Right lobe of liver (tissue), 6 donors: ENCODE measurements at regions not wholly inside any gene's neighbourhood (a gene's known extent, or its start where the extent isn't known, plus 50 kb on each side); places are given as distances from the start of the nearest gene placed in this dataset.

ENCODE experiments used
- ATAC-seq, 4 donors: fragments of 200-7000 bp; cut with Tn5 transposase; one replicate each; pipeline ENCODE4 v1.9.1; 2020; ENCODE audit warnings: mild to moderate bottlenecking in 4 of 4, moderate library complexity in 4 of 4
- DNase-seq, 3 donors: peaks; one replicate each; pipeline ENCODE4 v3.0.0-alpha.2; 2020
- H3K27ac ChIP-seq, 3 donors: fragments of 200-600 bp; one replicate each; pipeline ENCODE4 v1.8.0; 2022
- H3K27me3 ChIP-seq, 2 donors: fragments of 200-600 bp; one replicate each; pipeline ENCODE4 v1.8.0; 2022
- H3K36me3 ChIP-seq, 4 donors: fragments of 200-600 bp; sonication (generic) in 1 of 4; one replicate each; pipeline versions ENCODE4 v1.5.1 to v1.8.0; 2017 to 2022; ENCODE audit warnings: control low read depth in 1 of 4
- H3K4me1 ChIP-seq, 4 donors: fragments of 200-600 bp; sonication (generic) in 1 of 4; one replicate each; pipeline versions ENCODE4 v1.5.1 to v1.8.0; 2017 to 2022; ENCODE audit warnings: control low read depth in 1 of 4
- H3K4me3 ChIP-seq, 3 donors: fragments of 200-600 bp; one replicate each; pipeline ENCODE4 v1.8.0; 2022
- H3K9me3 ChIP-seq, 4 donors: fragments of 200-600 bp; sonication (generic) in 1 of 4; one replicate each; pipeline versions ENCODE4 v1.5.1 to v1.8.0; 2017 to 2022; ENCODE audit warnings: control low read depth in 1 of 4
- POLR2A ChIP-seq: fragments of 450-650 bp; IDR thresholded peaks from one replicate; pipeline ENCODE4 v1.6.1; 2017; ENCODE audit warnings: antibody characterized with exemption, mild to moderate bottlenecking
- WGBS: methylation state at CpG from one replicate; pipeline ENCODE4 v1.1.6; 2018; ENCODE audit warnings: low coverage, low lambda C conversion rate; ENCODE audit not compliant: insufficient coverage; ENCODE audit errors: missing lambda C conversion rate; 5-methylcytosine and 5-hydroxymethylcytosine counted together
- intact Hi-C, 2 donors: fragments of 100-400 bp; cut with DNase I; formaldehyde crosslinking; loops; one replicate each; pipeline versions ENCODE4 v1.11.2 to v1.14.1; 2022
- TF ChIP-seq, protein P1 (sequence below), 4 donors: fragments of 200-600 bp in 3 of 4; fragments of 450-650 bp in 1 of 4; IDR thresholded peaks; one replicate each; pipeline versions ENCODE4 v1.5.1 to v1.8.0; 2016 to 2022; ENCODE audit warnings: antibody characterized with exemption in 4 of 4, mild to moderate bottlenecking in 2 of 4
- donor health status: DM: no; HTN: yes; CAD: no.
- donor health status: DM: no; HTN: no; CAD: no.
- donor health status: DM: no; HTN: no; CAD: no.
- donor health status: DM: no; HTN: yes; CAD: no.
- donor health status: DM: no; HTN: yes; CAD: no.

DNA sequence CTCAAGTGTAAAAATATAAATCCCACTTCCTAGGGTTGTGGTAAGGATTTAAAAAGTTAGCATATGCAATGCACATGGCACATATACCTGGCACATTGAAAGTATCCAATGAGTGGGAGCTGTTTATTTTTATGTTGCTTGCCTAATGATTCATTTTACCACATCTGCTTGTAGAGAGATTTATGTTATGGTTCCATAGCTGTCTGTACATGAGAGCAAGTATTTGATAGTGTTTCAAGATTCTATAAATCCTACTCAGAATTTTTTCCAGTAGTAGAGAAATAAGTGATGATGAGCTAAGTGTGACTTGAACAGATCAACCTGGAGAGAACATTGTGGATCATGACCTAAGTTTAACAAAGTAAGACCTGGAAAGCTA lies 125.3 kb upstream of the SPTLC3 start:
- TF ChIP-seq, protein P1, sequence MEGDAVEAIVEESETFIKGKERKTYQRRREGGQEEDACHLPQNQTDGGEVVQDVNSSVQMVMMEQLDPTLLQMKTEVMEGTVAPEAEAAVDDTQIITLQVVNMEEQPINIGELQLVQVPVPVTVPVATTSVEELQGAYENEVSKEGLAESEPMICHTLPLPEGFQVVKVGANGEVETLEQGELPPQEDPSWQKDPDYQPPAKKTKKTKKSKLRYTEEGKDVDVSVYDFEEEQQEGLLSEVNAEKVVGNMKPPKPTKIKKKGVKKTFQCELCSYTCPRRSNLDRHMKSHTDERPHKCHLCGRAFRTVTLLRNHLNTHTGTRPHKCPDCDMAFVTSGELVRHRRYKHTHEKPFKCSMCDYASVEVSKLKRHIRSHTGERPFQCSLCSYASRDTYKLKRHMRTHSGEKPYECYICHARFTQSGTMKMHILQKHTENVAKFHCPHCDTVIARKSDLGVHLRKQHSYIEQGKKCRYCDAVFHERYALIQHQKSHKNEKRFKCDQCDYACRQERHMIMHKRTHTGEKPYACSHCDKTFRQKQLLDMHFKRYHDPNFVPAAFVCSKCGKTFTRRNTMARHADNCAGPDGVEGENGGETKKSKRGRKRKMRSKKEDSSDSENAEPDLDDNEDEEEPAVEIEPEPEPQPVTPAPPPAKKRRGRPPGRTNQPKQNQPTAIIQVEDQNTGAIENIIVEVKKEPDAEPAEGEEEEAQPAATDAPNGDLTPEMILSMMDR (IDR thresholded peaks at IDR 0.05), result no peak
- TF ChIP-seq POLR2A, result no peak
- intact Hi-C loops, result no loop called here
- Histone ChIP-seq H3K27me3 (no peaks in the 10 kb centered on the region), H3K4me1 (no peaks in the 10 kb centered on the region), H3K27ac (no peak overlapping the region), H3K36me3 (no peaks in the 10 kb centered on the region), H3K4me3 (no peak overlapping the region), H3K9me3 (no peaks in the 10 kb centered on the region)
- DNase-seq (no peak), ATAC-seq (no peak)

DNA sequence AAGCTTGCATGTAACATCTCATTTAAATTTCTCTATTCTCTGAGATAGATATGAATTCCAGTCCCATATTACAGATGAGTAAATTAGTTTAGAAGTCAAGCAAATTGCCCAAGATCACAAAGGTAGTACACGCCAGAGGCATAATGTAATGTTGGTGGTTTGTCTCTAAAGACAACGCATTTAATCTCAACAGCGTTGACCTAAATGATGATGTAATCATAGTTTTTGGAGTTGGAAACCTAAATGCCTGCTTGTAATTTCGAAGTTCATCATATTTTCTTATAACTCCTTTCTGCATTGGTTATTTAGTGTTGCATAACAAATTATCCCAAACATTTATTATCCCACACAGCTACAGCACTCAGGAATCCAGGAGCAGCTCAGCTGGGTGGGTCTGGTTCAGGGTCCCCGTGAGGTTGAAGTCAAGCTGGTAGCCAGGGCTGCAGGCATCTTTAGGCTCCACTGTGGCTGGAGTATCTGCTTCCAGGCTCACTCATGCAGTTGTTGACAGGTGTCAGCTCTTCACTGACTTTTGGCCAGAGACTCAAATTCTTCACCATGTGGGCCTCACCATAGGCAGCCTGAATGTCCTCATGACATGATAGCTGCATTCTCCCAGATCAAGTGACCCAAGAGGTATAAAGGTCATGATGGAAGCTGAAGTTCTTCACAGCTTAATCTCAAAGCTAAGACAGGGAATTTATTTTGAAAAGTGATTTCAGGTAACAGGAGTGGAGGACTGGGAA lies 122.0 kb upstream of the SPTLC3 start:
- Histone ChIP-seq H3K4me3 (no peak overlapping the region), H3K36me3 (no peaks in the 10 kb centered on the region), H3K27me3 (no peaks in the 10 kb centered on the region), H3K27ac (no peak overlapping the region), H3K9me3 (no peaks in the 10 kb centered on the region), H3K4me1 (no peaks in the 10 kb centered on the region)
- intact Hi-C loops, result no loop called here
- TF ChIP-seq POLR2A, result no peak
- TF ChIP-seq, protein P1 (IDR thresholded peaks at IDR 0.05), result no peak
- ATAC-seq, result no peak
- WGBS, result 55% methylated on average over 5 of the region's 5 CpGs
- no peak for DNase-seq

- TF ChIP-seq, protein P1 (IDR thresholded peaks at IDR 0.05), result no peak
- TF ChIP-seq POLR2A, result no peak
- H3K27me3 ChIP-seq, result no peaks in the 10 kb centered on the region
- no peaks in the 10 kb centered on the region for H3K36me3 ChIP-seq
- ATAC-seq (no peak), DNase-seq (no peak)
- intact Hi-C loops, result no loop called here
- no peaks in the 10 kb centered on the region for H3K4me1 ChIP-seq
- 50% methylated on average over 1 of the region's 3 CpGs for WGBS
- H3K9me3 ChIP-seq, result no peaks in the 10 kb centered on the region
- H3K27ac ChIP-seq, result no peak overlapping the region
- H3K4me3 ChIP-seq, result no peak overlapping the region
These were observed 117.1 kb upstream of the SPTLC3 start for GRCh38 chr20:12891643-12892042.

- no peaks in the 10 kb centered on the region for H3K36me3 ChIP-seq
- WGBS, result 37% methylated on average over 2 of the region's 5 CpGs
- no peak for DNase-seq
These were observed 115.8 kb upstream of the SPTLC3 start for GRCh38 chr20:12893019-12893418.

More at GRCh38 chr20:12893019-12893418, 115.8 kb upstream of the SPTLC3 start:
- TF ChIP-seq, protein P1 (IDR thresholded peaks at IDR 0.05), result no peak
- no peak for TF ChIP-seq POLR2A
- no peaks in the 10 kb centered on the region for H3K4me1 ChIP-seq
- intact Hi-C loops, result no loop called here
- no peak overlapping the region for H3K27ac ChIP-seq
- no peaks in the 10 kb centered on the region for H3K9me3 ChIP-seq
- H3K27me3 ChIP-seq, result no peaks in the 10 kb centered on the region
- H3K4me3 ChIP-seq, result no peak overlapping the region
- ATAC-seq, result no peak
